Chondrocyte (in vitro differentiated cells): ENCODE measurements at regions not wholly inside any gene's neighbourhood (a gene's known extent, or its start where the extent isn't known, plus 50 kb on each side); places are given as distances from the start of the nearest gene placed in this dataset.

Experiments
- DNase-seq: peaks from one replicate; pipeline ENCODE4 v3.0.0; 2021; ENCODE audit warnings: mixed read lengths, low spot score
- H3K27ac Mint-ChIP-seq: one replicate; pipeline ENCODE4 v1.8.0; 2021; ENCODE audit warnings: mild to moderate bottlenecking, moderate library complexity, mixed read lengths; ENCODE audit not compliant: unreplicated experiment
- H3K27me3 Mint-ChIP-seq: 2 replicates; pipeline ENCODE4 v1.8.0; 2021; ENCODE audit warnings: low read depth, mixed read lengths
- H3K36me3 Mint-ChIP-seq: 2 replicates; pipeline ENCODE4 v1.8.0; 2021; ENCODE audit warnings: low read depth, mixed read lengths
- H3K4me1 Mint-ChIP-seq: 2 replicates; pipeline ENCODE4 v1.8.0; 2021; ENCODE audit warnings: low read depth, mild to moderate bottlenecking, mixed read lengths
- H3K4me3 Mint-ChIP-seq: one replicate; pipeline ENCODE4 v1.8.0; 2021; ENCODE audit warnings: mild to moderate bottlenecking, moderate library complexity, mixed read lengths; ENCODE audit not compliant: unreplicated experiment
- H3K9me3 Mint-ChIP-seq: 2 replicates; pipeline ENCODE4 v1.8.0; 2021; ENCODE audit warnings: low read depth, mixed read lengths
- CTCF ChIP-seq: fragments of 200-600 bp; sonication (generic); IDR thresholded peaks from 2 replicates; pipeline ENCODE4 v1.5.0; 2021; ENCODE audit warnings: antibody characterized with exemption, mild to moderate bottlenecking, moderate library complexity

- Mint-ChIP-seq H3K9me3 (peaks cover 12% of the 10 kb centered on the region), H3K4me1 (peaks cover 25% of the 10 kb centered on the region), H3K4me3 (no peak overlapping the region), H3K27ac (peak overlapping the region; percentile 49), H3K36me3 (peaks cover 4% of the 10 kb centered on the region), H3K27me3 (no peaks in the 10 kb centered on the region)
- no peak for DNase-seq
- no peak for TF ChIP-seq CTCF
Measured at GRCh38 chr1:194175251-194175650, 988.8 kb upstream of the B3GALT2 start.

GRCh38 chr1:194174528-194174927, 988.1 kb upstream of the B3GALT2 start:
- no peak overlapping the region for H3K27ac Mint-ChIP-seq
- no peak overlapping the region for H3K4me3 Mint-ChIP-seq
- no peak for DNase-seq
- peaks cover 4% of the 10 kb centered on the region for H3K36me3 Mint-ChIP-seq
- H3K27me3 Mint-ChIP-seq: no peaks in the 10 kb centered on the region
- peaks cover 12% of the 10 kb centered on the region for H3K9me3 Mint-ChIP-seq
- peaks cover 25% of the 10 kb centered on the region for H3K4me1 Mint-ChIP-seq
- TF ChIP-seq CTCF: no peak

GRCh38 chr1:194171596-194171995, 985.2 kb upstream of the B3GALT2 start:
- H3K36me3 Mint-ChIP-seq: peaks cover 4% of the 10 kb centered on the region
- TF ChIP-seq CTCF: no peak
- H3K4me3 Mint-ChIP-seq: no peak overlapping the region
- no peak overlapping the region for H3K27ac Mint-ChIP-seq
- no peak for DNase-seq
- no peaks in the 10 kb centered on the region for H3K27me3 Mint-ChIP-seq
- H3K9me3 Mint-ChIP-seq: peaks cover 14% of the 10 kb centered on the region
- peaks cover 42% of the 10 kb centered on the region for H3K4me1 Mint-ChIP-seq

GRCh38 chr1:194167956-194168640, 981.7 kb upstream of the B3GALT2 start:
- Mint-ChIP-seq H3K9me3 (peaks cover 14% of the 10 kb centered on the region), H3K27me3 (no peaks in the 10 kb centered on the region), H3K4me3 (no peak overlapping the region), H3K4me1 (peaks cover 23% of the 10 kb centered on the region), H3K36me3 (peaks cover 4% of the 10 kb centered on the region), H3K27ac (peak overlapping the region; percentile 92)
- TF ChIP-seq CTCF: no peak
- no peak for DNase-seq

GRCh38 chr1:194164755-194165154, 978.3 kb upstream of the B3GALT2 start:
- Mint-ChIP-seq H3K27ac (no peak overlapping the region), H3K9me3 (peaks cover 3% of the 10 kb centered on the region), H3K27me3 (no peaks in the 10 kb centered on the region), H3K4me1 (peaks cover 26% of the 10 kb centered on the region), H3K4me3 (no peak overlapping the region), H3K36me3 (no peaks in the 10 kb centered on the region)
- DNase-seq: no peak
- TF ChIP-seq CTCF: no peak
